Liver (tissue), 3 donors: ENCODE measurements at regions not wholly inside any gene's neighbourhood (a gene's known extent, or its start where the extent isn't known, plus 50 kb on each side); places are given as distances from the start of the nearest gene placed in this dataset.

Experiments used
- CTCF ChIP-seq: fragments of 150-350 bp; IDR thresholded peaks from 2 replicates; pipeline ENCODE4 v1.5.1; 2017; ENCODE audit warnings: improper control_type of control experiment, low read depth, low read length; ENCODE audit not compliant: missing input control
- FOXA1 ChIP-seq: IDR thresholded peaks from 2 replicates; pipeline ENCODE4 v1.6.1; 2016; ENCODE audit warnings: antibody characterized with exemption
- MAX ChIP-seq: IDR thresholded peaks from 2 replicates; pipeline ENCODE4 v1.6.1; 2016; ENCODE audit warnings: antibody characterized with exemption
- RAD21 ChIP-seq, 2 donors: IDR thresholded peaks; 2 replicates each; pipeline ENCODE4 v1.6.1; 2016; ENCODE audit warnings: antibody characterized with exemption in 2 of 2, mild to moderate bottlenecking in 2 of 2
- TAF1 ChIP-seq: conservative IDR thresholded peaks from 2 replicates; pipeline ENCODE4 v1.6.1; 2016; ENCODE audit warnings: antibody characterized with exemption, mild to moderate bottlenecking
- YY1 ChIP-seq: IDR thresholded peaks from 2 replicates; pipeline ENCODE4 v1.6.1; 2016; ENCODE audit warnings: antibody characterized with exemption, mild to moderate bottlenecking
- donor health status: healthy.
- donor health status: healthy.

- TF ChIP-seq TAF1 (no peak), MAX (no peak), RAD21 (IDR thresholded peaks at IDR 0.05) (no peak), CTCF (no peak), FOXA1 (no peak), YY1 (no peak)
These were observed 70.0 kb upstream of the MAP4K4 start for GRCh38 chr2:101627285-101628029.
